Spleen (tissue), 7 donors: ENCODE measurements at regions not wholly inside any gene's neighbourhood (a gene's known extent, or its start where the extent isn't known, plus 50 kb on each side); places are given as distances from the start of the nearest gene placed in this dataset.
"Not testable (repeated sequence)": the region's sequence is repeated elsewhere in the genome, so short reads cannot be mapped to it uniquely, and the experiment has no call there.

ENCODE experiments used
- POLR2A ChIP-seq, 3 donors: fragments of 450-650 bp; IDR thresholded peaks; one replicate each; pipeline ENCODE4 v1.5.1; 2017; ENCODE audit warnings: antibody characterized with exemption in 3 of 3, mild to moderate bottlenecking in 1 of 3
- POLR2AphosphoS5 ChIP-seq, 3 donors: sonication (generic); formaldehyde crosslinking; IDR thresholded peaks; one replicate each; pipeline ENCODE4 v1.5.1; 2017; ENCODE audit warnings: antibody characterized with exemption in 3 of 3
- TF ChIP-seq, protein P1 (sequence below), 11 experiments: fragments of 200-600 bp in 7 of 11; fragments of 450-650 bp in 4 of 11; sonication (generic) in 4 of 11; IDR thresholded peaks in 8 of 11; conservative IDR thresholded peaks in 3 of 11; 1 replicate in 7 of 11; 2 replicates in 4 of 11; pipeline versions ENCODE4 v1.4.0 to v1.8.0; 2016 to 2021; ENCODE audit warnings: antibody characterized with exemption in 11 of 11, inconsistent platforms in 4 of 11, mild to moderate bottlenecking in 1 of 11
- donor health status: DM: no; HTN: no; CAD: no; lungs with moderate emphysema.
- donor health status: DM: no; HTN: no; CAD: no.
- donor health status: DM: no; HTN: no; CAD: no.

GRCh38 chr1:199254040-199254439 is 615.2 kb downstream of the PTPRC start:
- TF ChIP-seq, protein P1, sequence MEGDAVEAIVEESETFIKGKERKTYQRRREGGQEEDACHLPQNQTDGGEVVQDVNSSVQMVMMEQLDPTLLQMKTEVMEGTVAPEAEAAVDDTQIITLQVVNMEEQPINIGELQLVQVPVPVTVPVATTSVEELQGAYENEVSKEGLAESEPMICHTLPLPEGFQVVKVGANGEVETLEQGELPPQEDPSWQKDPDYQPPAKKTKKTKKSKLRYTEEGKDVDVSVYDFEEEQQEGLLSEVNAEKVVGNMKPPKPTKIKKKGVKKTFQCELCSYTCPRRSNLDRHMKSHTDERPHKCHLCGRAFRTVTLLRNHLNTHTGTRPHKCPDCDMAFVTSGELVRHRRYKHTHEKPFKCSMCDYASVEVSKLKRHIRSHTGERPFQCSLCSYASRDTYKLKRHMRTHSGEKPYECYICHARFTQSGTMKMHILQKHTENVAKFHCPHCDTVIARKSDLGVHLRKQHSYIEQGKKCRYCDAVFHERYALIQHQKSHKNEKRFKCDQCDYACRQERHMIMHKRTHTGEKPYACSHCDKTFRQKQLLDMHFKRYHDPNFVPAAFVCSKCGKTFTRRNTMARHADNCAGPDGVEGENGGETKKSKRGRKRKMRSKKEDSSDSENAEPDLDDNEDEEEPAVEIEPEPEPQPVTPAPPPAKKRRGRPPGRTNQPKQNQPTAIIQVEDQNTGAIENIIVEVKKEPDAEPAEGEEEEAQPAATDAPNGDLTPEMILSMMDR (IDR thresholded peaks at IDR 0.05 in 8 of 11, conservative IDR thresholded peaks at IDR 0.05 in 3 of 11) = not testable (repeated sequence)
- not testable (repeated sequence) for TF ChIP-seq POLR2AphosphoS5, POLR2A (IDR thresholded peaks at IDR 0.05)
